GM18507 (cell line): ENCODE measurements at regions not wholly inside any gene's neighbourhood (a gene's known extent, or its start where the extent isn't known, plus 50 kb on each side); places are given as distances from the start of the nearest gene placed in this dataset.
"Not testable (repeated sequence)": the region's sequence is repeated elsewhere in the genome, so short reads cannot be mapped to it uniquely, and the experiment has no call there.

ENCODE experiments used
- DNase-seq: peaks from one replicate; pipeline ENCODE4 v3.0.0; 2011; ENCODE audit warnings: low read depth; ENCODE audit not compliant: insufficient read length; ENCODE audit errors: extremely low spot score
- FAIRE-seq: peaks from 2 replicates; lab custom pipeline; 2011; peaks lifted over from hg19 to GRCh38; lab: Jason Lieb, UNC

- FAIRE-seq (no peak), DNase-seq (no peak)
Measured at GRCh38 chrX:6990552-6991193, 156.8 kb upstream of the STS start.

GRCh38 chrX:6989858-6990257, 157.7 kb upstream of the STS start:
- no peak for DNase-seq
- no peak for FAIRE-seq

- not testable (repeated sequence) for FAIRE-seq, DNase-seq
Measured at GRCh38 chrX:6988694-6989093, 158.8 kb upstream of the STS start.

GRCh38 chrX:6986915-6987314, 160.6 kb upstream of the STS start:
- no peak for FAIRE-seq
- DNase-seq, result no peak

GRCh38 chrX:6985537-6985936, 162.0 kb upstream of the STS start:
- FAIRE-seq (no peak), DNase-seq (no peak)

GRCh38 chrX:6983207-6983955, 164.1 kb upstream of the STS start:
- FAIRE-seq (peak; percentile 15), DNase-seq (no peak)

- DNase-seq (no peak), FAIRE-seq (no peak)
Measured at GRCh38 chrX:6981718-6982406, 165.7 kb upstream of the STS start.

- no peak for DNase-seq
- no peak for FAIRE-seq
Measured at GRCh38 chrX:6980981-6981380, 166.5 kb upstream of the STS start.

- FAIRE-seq (no peak), DNase-seq (no peak)
Measured at GRCh38 chrX:6968231-6968630, 179.3 kb upstream of the STS start.

GRCh38 chrX:6965729-6966128, 181.8 kb upstream of the STS start:
- no peak for FAIRE-seq

GRCh38 chrX:6962006-6962355, 185.5 kb upstream of the STS start:
- FAIRE-seq, result no peak
- DNase-seq, result no peak

More at GRCh38 chrX:6965729-6966128, 181.8 kb upstream of the STS start:
- no peak for DNase-seq

GRCh38 chrX:6961286-6962005, 186.1 kb upstream of the STS start:
- FAIRE-seq (no peak), DNase-seq (no peak)

- FAIRE-seq (no peak), DNase-seq (no peak)
Measured at GRCh38 chrX:6959006-6959405, 188.5 kb upstream of the STS start.

GRCh38 chrX:6954836-6955235, 192.7 kb upstream of the STS start:
- FAIRE-seq (no peak), DNase-seq (no peak)

GRCh38 chrX:6946168-6946567, 201.3 kb upstream of the STS start:
- FAIRE-seq (no peak), DNase-seq (no peak)

- no peak for DNase-seq
- FAIRE-seq, result no peak
Measured at GRCh38 chrX:6941041-6941440, 206.5 kb upstream of the STS start.

- FAIRE-seq, DNase-seq: not testable (repeated sequence)
Measured at GRCh38 chrX:6932942-6933341, 214.6 kb upstream of the STS start.

- no peak for FAIRE-seq
Measured at GRCh38 chrX:6930307-6930849, 217.1 kb upstream of the STS start.

GRCh38 chrX:6924443-6925077, 223.0 kb upstream of the STS start:
- DNase-seq, result no peak
- no peak for FAIRE-seq

More at GRCh38 chrX:6930307-6930849, 217.1 kb upstream of the STS start:
- no peak for DNase-seq
